HL-60/S4 treated with phorbol 12-myristate 13-acetate at 8.2 ng/mL for 4 days and 3 days (cell line): ENCODE measurements at regions not wholly inside any gene's neighbourhood (a gene's known extent, or its start where the extent isn't known, plus 50 kb on each side); places are given as distances from the start of the nearest gene placed in this dataset.
"Not testable (repeated sequence)": the region's sequence is repeated elsewhere in the genome, so short reads cannot be mapped to it uniquely, and the experiment has no call there.

Experiments
- in situ Hi-C: fragments of 300-500 bp; cut with MboI; formaldehyde crosslinking; loops from 2 replicates; pipeline ENCODE4 v1.15.0; 2022; ENCODE audit warnings: low sequenced_read_pairs

DNA sequence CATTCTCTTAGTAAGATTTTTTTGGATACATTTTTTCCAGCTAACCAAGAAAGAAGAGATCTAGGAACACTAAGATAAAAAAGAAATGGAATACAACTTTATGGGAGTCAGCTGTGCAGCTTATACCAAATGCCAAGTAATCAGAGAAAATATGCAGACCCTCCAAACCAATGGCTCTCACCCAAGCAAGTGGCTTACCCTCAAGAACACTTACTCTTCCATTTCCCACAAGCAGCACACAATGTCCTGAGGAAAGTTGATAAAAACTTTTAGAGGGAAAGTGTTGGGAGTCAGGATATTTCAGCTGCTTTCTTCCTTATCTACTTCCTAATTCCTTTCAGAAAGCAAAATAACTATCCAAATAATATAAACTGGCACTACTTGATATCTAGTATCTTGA, 631.8 kb downstream of the RWDD3 start:
- in situ Hi-C loops: no loop called here

DNA sequence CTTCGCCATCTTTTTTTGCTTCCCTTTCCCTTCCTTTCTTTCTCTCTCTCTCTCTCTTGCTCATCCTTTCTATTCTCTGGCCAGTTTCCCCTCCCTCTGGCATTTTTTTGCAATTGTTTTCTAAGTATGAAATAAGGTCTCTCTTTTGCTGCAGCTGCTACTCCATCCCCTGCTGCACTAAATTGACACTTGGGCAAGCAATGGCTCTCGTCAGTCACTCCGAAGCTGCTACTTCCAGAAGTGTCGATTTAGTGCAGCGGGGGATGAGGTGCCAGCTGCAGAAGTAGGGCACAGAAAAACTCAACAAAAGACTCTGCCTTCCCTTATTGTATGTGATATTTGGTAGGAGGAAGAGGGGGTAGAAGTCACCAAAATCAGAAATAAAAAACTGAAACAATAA, 642.3 kb downstream of the RWDD3 start:
- in situ Hi-C loops: no loop called here

DNA sequence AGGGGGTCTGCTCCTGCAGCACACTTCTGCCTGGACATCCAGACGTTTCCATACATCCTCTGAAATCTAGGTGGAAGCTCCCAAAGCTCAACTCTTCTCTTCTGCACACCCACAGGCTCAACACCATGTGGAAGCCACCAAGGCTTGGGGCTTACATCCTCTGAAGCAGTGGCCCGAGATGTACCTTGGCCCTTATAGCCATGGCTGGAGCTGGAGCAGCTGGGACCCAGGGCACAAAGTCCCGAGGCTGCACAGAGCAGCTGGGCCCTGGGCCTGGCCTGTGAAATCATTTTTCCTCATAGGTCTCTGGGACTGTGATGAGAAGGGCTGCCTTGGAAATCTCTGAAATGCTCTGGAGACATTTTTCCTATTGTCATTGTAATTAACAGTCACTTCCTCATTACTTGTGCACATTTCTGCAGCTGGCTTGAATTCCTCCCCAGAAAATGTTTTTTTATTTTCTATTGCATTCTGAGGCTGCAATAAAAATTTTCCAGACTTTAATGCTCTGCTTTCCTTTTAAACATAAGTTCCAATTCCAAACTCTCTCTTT, 645.6 kb downstream of the RWDD3 start:
- in situ Hi-C loops: no loop called here

DNA sequence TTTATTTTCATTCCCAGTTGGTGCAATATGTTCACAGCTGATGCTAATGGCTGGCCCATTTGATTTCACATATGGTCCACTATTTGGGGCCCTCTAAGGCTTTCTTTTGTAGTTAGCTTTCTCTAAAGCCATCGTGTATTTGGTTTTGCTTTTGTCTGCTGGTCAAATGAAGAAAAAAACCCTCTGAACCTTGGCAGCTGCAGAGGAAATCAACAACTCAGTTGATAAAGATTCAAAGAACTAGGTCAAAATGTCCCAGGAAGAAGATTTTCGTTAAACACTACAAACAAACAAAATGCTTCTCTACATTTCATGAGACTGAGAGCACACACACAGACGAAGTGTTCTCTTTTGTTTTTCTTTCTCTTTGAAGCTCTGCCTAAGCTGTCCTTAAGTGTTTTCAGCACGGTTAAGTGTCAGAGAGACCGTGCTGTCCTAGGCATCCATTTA, 655.0 kb downstream of the RWDD3 start:
- in situ Hi-C loops: no loop called here

DNA sequence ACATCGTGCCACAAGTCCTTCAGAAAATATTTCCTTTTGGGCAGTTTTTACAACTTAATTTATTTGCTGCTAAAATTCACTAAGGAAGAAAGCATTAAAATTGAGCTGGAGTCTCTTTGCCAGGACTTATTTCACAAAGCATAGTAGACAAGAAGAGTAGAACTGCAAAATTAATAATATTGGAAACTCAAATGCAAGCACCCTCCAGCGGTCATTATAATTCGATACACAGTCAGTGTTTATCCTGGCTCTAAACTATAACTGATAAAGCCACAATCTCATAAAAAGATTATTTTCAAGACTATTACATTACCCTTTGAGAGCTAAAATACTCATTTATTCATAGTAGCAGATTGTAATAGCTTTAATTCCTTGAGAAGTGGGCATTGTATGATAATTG, 655.4 kb downstream of the RWDD3 start:
- in situ Hi-C loops: no loop called here

DNA sequence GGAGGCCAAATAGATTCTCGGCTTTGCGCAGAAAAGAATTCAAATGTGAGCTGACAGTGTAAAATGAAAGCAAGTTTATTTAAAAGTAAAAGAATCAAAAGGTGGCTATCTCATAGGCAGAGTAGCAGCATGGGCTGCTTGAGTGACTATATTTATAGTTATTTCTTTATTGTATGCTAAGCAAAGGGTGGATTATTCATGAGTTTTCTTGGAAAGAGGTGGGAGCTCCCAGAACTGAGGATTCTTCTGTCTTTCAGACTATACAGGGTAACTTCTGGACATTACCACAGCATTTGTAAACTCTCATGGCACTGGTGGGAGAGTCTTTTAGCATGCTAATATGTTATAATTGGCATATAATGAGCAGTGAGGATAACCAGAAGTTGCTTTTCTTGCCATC, 659.9 kb downstream of the RWDD3 start:
- in situ Hi-C loops: no loop called here

DNA sequence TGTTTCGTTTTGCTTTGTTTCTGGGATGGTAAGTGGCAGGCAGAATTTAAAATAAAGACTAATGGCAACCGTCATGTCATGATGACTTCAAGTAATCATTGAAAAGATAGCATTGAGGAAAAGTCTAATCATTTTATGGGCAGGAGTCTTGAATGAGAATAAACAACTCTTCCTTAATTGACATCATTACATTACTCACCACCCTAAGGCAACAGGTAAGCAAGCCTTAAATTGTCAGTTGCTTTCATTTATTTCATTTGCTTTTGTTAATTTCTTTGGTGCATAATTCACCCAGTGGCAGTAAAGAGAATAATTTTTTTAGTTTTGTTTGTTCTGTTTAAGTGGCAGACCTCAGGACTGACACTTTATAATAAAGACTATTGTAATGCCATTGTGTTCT, 669.0 kb downstream of the RWDD3 start:
- in situ Hi-C loops: no loop called here

DNA sequence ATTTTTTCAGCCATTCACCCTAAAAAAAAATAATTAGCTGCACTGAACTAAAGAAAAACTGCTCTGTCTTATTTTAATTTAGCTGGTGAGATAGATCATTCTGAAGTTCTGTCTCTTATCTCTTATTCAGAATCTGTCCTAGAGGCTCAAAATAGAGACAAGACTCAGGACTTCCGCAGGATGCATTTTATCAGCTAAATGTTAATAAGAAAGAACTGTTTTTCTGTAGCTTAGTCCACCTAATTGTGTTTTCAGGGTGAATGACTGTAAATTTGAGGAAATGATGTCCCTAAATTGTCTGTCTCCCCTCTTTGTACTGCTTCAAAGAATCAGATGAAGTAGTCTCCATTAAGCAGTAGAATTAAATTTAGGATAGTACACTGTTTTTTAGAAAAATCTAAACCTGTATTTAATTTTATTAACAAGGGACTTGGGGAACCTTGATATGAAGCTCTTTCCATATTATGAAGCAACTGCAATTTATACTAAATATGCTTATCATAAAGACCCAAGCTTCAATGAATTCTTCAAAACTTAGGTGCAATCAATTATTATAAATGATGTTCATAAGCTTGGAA, 671.9 kb downstream of the RWDD3 start:
- in situ Hi-C loops: no loop called here

DNA sequence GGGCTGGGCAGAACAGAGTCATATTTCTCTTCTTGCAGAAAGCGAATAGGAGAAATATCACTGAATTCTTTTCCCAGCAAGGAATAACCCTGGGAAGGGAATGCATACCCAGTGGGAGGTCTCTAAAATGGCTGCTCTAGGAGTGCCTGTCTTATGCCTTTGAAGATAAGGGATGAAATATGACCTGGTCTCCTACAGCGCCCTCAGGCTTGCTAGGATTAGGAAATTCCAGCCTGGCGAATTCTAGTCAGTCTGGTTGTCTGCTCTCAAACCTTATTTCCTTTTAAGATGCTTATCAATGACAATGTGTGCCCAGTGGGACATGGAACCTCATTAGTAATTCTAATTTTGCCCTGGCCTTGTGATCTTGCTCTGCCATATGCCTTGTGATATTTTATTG, 677.7 kb downstream of the RWDD3 start:
- in situ Hi-C loops: not testable (repeated sequence)

DNA sequence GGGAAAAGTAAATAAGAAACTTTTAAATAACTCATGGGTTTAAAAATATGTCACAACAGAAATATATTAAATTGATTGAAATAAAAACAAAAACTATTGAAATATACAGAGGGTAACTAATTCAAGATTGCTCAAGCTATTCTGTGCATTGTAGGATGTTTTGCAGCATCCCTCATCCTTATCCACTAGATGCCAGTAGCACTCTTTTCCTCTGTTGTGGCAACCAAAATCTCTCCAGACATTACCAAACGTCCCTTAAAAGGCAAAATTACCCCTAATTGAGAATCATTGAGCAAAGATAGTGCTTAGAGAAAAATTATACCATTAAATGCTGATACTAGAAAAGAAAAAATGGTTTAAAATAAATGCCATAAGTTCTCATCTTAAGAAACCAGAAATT, 682.6 kb downstream of the RWDD3 start:
- in situ Hi-C loops: no loop called here

DNA sequence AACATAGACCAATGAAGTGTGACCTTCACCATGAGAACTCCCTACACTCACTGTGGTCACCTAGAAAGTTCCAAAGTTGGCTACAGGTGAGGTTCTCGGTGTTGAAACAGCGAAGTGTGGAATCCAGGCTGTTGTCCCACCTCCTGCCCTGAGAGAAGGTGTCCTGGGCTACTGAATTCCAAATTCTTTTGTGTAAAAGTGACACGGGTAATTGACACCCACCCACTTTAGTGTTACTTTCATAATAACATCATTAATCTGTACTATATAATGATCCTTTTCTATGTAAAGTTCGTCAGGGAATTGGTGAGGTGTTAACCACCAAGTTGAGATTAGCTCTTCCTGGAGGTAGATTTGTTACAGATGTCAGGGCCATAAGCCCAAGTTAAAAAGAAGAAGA, 690.7 kb downstream of the RWDD3 start:
- in situ Hi-C loops: no loop called here

DNA sequence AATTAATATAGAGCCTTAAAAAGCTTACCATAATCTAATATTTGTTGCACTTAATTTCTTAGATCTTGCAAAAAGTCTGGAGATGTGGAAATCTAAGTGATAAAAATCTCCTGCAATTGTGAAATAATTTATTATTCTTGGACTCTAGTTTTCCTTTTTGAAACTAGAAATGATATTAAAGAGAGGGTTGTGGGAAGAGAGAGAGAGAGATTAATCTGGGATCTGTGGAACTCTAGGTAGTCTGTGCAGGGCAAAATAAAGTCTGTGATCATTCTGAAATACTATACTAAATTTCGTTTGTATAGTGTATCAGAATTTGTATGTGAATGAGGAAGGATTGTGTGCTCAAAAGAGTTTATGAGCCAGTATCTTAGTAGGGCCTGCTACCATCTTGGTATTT, 692.3 kb downstream of the RWDD3 start:
- in situ Hi-C loops: no loop called here

DNA sequence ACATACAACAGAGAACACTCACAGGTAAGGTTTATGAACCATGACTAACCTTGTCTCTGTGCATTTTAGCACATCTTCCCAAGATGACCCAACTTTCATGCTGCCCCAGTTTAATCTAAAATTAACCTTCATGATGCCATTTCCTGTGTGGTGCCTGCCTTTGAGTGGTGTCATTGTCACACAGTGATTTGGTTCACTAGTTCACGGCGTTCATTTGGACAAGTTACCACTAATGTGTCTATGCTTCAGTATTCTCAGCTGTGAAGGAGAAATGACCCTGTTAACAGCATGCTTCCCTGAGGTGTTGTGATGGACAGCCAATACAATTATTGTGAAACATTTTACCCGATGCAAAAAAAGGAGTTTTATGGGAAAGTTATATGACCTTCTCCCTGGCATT, 693.1 kb downstream of the RWDD3 start:
- in situ Hi-C loops: no loop called here

DNA sequence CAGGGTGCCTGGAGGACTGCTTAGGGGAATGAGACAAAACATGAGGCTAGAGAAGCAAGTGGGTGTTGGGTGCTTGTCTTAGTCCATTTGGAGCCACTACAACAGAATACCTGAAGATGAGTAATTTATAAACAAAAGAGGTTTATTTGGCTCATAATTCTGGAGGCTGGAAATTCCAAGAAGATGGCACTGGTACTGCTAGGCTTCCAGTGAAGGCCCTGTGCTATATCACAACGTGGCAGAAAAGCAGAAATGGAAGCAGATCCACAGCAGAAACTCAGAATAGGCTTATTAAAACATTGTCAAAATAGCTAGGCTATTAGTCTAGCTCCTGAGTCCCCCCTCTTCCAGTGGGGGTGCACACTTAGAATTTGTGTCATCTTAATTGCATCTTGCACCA, 701.7 kb downstream of the RWDD3 start:
- in situ Hi-C loops: no loop called here

DNA sequence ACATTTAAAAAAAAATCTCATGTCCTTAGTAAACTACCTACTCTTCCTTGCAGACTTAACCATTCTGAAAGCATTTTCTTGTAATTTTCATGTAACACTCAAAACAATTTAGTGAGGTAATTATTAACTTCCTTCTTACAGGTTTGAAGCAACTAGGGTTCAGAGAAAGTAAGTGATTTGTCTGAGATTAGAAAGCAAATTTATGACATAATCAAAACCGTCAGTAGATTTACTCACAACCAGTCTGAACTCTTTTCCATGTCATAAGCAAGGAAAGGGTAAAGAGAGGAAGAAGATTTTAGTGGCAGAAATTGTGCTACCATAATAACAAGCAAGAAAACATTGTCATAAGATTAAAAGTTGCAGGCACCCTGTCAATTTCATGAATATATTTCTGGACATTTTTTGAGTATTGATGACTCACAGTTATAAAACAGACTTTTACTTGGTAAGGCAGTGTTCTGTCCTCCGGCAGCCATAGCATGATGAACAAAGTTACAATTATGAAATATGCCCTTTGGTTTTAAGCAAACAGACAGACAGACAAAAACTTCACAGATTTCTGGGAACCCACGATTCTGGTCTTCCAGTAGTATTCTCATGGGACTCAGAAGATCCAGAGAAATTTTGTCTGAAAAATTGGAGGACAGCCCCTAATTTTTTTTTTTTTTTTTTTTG, 707.2 kb downstream of the RWDD3 start:
- in situ Hi-C loops: no loop called here

DNA sequence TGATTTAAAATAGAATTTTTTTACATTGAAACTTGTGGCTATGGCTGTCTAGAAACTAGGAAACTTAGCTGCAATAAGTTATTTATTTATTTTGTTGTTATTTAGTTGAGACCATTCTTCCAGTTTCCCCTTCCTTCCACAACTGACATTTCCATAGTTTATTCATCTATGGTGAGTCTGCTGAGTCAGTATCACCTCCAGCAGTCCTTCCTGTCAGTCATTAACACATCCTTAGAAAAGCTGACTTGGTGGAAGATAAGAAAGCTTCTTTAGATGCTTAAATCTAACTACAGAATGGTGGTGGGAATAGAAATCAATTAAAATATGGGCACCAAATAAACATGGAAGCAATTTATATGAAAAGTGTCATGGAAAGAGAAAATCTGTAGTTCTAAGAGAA, 714.0 kb downstream of the RWDD3 start:
- in situ Hi-C loops: no loop called here

DNA sequence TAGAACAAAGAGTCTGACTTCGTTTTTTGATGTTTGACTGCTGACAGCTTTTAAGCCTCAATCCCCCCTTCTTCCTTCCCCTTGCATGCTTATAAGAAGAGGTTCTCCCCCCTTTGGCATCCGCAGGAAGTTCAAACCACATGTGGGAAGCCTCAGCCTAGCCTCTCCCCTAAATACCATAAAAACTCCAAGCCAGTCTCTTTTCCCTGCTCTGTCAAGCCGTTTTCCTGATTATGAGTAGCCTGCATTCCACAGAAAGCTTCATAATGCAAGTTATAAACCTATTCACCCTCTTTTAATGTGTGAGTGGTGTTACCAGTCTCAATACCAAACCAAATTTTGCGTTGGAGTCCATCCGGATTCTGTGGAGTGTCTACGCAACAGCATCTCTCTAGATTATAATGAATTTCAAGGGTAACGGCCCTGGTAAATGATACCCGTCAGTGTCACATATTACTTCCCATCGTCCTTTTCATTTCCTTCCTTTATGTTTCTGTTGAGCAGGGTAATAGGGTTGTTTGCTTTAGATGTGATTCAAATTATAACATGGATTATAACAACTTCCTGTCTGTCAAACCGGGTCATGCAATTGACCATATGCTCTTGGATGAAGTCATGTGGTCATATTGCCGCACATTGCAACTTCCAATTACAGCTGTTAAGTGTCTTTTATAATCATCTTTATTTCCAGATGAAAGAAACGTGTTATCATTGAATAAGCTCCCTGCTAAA, 717.5 kb downstream of the RWDD3 start:
- in situ Hi-C loops: no loop called here

DNA sequence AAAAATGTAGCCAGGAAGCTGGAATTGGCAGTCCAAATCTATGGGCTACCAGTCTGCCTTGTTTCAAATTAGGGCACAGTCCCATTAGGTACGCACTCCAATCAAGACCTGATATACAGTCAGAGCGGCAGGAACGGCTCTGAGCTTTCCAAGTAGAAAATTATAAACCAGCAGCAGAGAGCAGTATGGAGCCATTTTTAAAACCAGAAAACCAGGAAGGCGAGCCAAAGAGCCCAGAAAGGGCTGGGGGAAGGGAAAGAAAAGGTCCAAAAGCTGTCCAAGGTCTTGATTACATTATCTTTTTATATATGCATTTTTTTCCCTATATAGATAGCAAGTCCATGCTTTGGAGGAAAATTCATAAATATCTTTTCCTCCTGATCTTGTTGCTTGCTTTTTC, 719.0 kb downstream of the RWDD3 start:
- in situ Hi-C loops: no loop called here

DNA sequence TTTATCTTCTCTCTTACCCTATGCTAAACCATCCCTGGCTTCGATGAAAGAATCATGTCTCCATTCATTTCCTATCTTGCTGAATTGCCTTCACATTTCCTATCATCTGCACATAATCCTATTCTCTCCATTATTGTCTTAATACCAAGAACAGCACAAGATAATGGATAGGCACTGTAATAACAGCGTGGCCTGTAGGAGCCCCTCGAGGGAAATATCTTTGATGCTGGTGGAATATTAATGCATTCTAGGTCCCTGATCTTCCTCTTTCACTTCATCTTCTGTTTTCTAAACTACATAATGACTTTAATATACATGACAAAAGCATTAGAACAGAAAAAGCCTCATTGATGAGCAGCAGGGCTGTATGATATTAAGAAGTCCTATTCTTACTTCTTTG, 720.6 kb downstream of the RWDD3 start:
- in situ Hi-C loops: no loop called here

DNA sequence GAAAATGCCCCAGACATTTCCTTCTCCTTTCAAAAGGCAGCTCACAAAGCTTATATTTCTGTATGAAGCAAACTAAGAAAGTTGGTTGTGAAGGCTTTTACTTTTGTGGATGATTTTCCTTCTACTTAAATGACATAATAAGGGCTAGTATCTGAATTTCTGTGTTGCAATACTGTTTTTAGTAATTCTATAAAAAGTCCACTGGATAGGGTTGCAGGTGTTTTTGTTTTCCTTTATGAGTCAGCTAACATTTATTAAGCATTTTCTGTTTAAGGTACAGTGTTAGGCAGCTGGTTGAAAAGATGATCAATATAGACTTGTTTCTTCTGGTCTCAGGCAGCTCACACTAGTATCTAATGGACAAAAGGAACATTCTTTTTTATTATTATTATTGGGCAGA, 722.2 kb downstream of the RWDD3 start:
- in situ Hi-C loops: no loop called here

DNA sequence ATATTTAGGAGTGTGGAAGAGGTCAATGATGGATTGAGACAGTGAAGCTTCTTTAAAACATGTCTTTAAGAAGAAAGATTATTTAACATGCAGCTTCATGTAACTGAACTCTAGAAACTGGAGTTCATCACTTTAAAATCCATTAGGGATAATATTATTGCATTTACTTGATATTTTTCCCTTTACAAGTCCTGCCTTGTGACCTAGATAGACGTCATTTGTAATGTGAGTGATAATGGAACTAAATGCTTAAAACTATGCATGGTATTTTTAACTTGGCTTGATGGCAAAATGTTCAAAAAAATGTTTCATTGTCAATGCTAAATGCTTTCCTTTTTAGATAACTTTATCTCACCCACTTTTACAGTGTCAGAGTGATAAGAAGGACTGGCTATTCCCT, 723.7 kb downstream of the RWDD3 start:
- in situ Hi-C loops: no loop called here

DNA sequence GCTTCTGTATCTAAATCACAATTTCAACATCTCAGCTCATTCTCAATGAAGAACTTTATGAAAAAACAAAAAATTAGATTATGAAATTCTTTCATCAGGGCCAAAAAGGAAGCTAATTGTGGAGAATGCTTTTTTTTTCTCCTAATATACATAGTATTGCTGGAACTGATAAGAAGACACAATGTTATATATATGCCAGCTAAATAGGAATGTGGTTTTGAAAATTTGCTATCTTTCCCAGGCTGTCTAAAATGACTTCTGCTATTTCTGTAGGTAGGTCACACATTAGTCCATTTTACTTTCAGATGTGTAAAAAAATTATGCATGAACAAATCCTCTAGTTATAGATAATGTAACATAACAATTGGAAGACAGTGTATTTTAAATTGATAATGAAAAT, 732.9 kb downstream of the RWDD3 start:
- in situ Hi-C loops: no loop called here
